Stimulated activated CD8-positive, alpha-beta memory T cell treated with anti-CD3 and anti-CD28 coated beads, Interleukin-7, amount 100 ng/mL, for 1 hour (primary cell): ENCODE measurements at regions not wholly inside any gene's neighbourhood (a gene's known extent, or its start where the extent isn't known, plus 50 kb on each side); places are given as distances from the start of the nearest gene placed in this dataset.
"Not testable (repeated sequence)": the region's sequence is repeated elsewhere in the genome, so short reads cannot be mapped to it uniquely, and the experiment has no call there.

Source experiments
- DNase-seq, 2 donors: peaks; one replicate each; pipeline ENCODE4 v3.0.0-alpha.2; 2020; ENCODE audit warnings: low read depth in 2 of 2

DNA sequence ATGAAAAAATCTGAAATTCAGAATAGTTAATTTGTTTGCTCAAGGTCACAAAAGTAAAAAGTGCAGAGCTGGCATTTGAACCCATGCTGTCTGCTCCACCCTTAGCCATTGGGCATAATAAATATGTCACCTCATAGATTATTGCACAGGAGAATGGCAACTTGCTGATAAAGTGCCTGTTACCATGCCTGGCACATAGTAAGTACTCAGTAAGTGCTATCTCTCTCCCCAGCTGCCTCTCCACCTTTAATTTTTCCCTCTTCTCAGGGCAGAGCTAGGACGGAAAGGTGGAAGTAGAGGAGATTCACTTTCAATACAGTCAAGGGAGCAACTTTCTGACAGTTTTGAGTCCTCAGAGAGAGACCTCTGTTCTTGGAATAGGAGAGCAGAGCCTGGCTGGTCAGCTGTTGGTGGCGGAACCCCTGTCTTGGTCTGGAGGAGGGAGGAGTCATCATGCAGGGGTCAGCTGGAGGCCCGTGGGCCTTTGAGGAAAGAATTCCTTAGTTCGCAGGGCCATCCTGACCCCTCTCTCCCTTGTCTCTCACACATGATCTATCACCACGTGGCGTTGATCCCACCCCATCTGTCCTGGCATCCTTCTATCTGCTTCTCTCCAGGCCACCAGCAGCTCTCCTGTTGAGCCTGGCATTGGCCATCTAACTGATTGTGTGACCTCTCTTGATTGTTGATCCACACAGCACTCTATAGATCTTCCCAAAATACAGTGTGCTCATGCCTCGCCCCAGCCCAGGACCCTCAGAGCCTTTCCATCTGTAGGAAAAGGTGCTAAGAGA lies 149.3 kb downstream of the RPLP1 start:
- no peak for DNase-seq

DNA sequence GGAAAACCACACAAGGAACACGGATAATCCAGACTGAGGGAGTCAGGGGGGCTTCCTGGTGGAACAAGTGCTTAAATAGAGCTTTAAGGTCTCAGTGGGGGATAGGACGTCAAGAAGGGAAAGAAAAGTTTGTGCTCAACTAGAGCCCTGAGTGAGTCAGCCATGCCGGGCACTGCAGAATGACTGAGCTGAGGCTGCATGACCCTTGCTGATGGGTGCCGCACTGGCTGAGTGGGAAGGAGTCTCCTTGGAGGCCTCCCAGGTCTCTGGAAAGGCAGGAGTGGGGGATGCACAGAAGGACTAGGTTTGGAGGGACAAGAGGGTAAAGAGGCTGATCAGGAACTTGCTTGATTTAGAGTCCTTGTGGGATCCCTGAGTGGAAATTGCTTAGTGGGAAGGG lies 150.3 kb downstream of the RPLP1 start:
- DNase-seq, result no peak

DNA sequence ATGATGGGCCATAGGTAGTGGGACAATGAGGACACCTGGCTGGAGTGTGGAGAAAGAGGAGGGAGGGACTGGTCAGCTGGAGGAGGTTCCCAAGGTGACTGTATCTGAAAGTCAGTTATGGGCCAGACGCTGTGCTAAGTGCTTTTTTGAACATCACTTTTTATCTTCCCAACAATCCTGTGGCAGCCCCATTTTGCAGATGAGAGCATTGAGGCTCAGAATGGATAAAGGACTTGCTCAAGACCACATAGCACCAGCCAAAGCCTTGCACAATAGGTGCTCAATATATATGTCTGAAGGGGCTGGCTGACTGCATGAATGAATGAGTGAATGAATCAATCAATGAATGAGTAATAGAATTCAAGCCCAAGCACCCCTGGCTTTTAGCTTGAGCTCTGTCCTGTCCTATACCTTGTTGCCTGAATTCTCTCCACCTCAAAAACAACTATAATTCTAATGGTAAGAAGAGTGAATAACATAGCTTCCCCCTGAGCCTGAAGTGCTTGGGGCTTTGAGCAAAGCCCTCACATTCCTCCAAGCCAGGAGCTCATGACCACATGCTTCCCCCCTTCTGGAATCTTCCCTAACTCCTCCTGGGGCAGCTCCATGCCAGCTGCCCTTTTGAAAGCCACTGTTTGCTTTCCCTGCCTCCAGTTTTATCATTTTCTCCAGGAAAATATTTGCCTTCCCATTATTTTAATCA lies 150.9 kb downstream of the RPLP1 start:
- DNase-seq, result no peak

DNA sequence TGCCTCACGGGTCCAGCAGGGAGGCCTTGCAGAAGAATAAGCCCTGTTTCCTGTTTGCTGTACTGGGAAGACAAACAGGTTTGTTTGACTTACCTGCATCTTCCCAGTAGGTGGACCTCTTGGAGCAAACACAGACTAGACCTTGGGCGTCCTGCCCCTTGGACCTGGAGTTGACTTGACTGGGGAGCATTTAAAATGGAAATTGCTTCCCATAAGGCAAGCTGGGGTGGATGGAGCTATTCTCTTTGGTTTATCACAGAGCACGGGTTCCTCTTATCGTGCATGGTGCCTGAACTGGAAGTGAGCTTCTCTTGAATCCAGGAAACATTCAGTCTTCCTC lies 151.4 kb downstream of the RPLP1 start:
- DNase-seq, result no peak

DNA sequence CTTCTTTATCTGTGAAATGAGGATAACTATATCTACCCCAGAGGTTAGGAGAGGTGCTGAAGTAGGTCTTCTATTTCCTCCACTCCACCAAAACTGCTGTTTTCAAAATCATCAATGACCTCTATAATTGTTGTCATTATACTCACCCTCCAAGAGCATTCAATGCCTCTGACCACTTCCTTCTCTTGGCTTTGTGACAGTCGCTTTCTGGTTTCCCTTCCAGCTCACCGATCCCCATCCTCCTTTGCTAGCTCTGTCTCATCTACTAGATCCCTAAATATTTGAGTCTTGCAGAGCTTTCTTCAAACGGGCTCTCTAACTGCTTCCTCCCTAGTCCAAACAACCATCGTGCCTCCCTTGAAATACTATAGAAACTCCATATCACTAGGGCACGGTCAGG lies 153.5 kb downstream of the RPLP1 start:
- DNase-seq, result no peak

DNA sequence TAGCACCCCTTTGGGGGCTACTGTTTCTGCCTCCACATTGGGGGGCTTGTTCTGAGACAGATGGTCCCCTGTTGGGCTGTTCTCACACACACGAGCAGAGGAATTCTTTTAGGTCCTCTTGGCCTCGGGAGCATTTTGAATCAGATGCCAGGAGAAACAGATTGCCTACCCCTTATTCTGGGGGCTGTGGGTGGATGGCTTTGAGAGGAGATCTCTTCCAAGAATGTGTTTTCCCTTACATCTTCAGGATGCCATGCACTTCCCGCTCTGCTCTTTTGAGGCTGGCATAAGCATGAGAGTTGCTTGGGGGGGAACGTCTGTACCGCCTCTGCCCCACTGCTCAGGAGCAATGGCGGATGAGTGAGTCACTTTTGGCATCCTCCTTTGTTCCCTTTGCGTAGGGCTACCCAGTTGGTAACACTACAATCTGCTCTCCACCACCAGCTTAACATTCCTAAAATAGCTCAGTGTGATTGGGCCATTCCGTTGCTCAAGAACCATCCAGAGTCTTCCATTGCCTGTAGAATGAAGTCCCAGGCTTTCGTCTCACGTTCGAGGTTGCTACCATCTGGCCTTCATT lies 154.4 kb downstream of the RPLP1 start:
- no peak for DNase-seq

DNA sequence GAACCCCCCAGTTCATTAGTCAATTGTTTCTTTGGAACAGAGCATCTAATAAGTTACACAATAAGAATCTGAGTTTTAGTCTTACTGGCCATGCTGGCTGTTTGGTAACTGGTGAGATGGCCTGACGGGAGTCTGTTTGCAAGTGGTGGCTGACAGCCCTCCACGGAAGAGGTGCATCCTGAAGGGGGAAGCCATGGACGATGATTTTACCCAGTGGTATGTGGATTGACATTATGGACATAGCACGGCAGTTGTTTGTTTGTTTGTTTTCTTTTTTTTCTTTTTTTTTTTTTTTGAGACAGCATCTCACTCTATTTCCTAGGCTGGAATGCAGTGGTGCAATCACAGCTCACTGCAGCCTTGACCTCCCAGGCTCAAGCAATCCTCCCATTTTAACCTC lies 156.0 kb downstream of the RPLP1 start:
- no peak for DNase-seq

DNA sequence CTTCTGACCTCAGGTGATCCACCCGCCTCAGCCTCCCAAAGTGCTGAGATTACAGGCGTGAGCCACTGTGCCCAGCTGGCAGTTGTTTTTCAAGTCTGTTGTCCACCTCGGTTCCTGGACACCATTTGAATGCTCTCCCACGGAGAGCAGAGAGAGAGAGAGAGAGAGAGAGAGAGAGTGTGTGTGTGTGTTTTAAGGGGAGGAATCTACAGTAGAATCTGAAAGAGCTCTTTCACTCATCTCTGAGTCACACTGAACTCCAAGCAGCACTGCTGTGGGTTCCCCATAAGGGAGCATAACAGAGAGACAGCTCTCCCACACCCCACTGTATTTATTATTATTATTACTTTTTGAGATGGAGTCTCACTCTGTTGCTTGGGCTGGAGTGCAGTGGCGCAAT lies 156.6 kb downstream of the RPLP1 start:
- no peak for DNase-seq

DNA sequence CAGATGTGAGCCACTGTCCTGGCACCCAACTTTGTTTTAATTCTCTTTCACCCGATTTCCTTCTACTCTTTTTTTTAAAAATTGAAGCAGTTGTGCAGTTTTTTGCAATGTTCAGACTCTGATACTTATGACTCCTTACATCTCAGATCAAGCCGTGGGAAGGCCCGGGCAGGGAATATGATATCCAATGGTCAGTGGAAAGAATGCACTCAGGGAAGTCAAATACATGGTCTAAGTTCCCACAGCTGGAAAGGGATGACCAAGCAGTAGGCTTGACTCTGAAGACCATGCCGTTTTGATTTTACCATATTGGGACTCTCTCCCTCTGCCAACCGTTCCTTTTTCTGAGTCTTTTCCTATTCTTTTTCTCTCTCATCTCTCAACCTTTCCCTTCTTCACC lies 157.2 kb downstream of the RPLP1 start:
- no peak for DNase-seq

DNA sequence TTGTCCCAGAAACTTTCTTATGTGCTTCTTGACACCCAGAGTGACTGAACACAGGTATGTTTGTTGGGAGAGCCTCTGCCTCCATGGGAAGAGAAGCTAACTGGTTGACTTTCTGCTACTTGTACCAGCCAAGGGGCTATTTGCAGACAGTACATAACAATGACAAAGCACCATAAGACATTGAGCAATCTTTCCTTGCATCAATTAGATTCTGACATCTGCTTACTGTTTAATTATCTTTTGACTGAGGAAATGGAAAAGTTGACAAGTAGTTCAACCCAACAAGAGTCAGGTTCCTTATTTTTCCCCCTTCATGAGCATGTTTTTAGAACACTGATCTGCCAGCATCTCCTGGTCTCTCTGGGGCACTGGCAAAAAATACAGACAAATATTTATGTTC lies 157.7 kb downstream of the RPLP1 start:
- no peak for DNase-seq

DNA sequence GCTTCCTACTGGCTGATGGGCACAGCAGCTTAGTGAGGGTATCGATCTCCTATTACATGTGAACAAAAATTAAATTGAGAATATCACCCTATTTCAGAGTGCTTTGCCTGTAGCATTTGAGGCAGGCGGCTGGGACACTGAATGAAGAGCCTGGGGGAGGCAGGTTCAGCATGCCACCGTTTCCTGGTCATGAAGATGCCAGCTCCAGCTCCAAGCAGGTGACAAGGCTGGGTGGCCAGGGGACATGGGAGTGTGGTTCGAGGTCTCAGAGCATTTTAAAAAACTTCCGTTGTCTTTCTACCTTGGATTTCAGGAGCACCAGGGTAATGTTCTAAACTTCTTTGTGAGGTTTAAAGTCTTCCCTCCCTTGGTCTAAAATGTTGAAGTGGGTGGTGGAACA lies 158.2 kb downstream of the RPLP1 start:
- no peak for DNase-seq

DNA sequence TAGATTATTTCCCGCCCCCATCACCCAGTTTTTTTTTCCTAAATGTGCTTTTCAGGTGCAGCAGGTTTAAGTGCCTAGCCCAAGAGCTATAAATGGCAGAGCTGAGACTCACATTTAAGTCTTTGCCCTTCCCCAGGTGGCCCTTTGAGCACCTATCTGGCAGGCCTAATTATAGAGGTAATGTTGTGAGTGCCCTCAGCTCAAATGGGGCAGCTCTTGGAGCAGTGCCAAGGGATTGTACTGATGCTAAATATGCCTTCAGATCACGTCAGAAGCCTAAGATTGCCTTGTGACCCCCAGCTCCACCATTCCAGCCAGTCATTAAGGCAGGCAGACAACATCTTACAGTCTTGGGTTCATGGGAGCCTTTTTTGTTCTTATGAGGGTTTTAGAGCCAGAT lies 159.5 kb downstream of the RPLP1 start:
- DNase-seq, result no peak

DNA sequence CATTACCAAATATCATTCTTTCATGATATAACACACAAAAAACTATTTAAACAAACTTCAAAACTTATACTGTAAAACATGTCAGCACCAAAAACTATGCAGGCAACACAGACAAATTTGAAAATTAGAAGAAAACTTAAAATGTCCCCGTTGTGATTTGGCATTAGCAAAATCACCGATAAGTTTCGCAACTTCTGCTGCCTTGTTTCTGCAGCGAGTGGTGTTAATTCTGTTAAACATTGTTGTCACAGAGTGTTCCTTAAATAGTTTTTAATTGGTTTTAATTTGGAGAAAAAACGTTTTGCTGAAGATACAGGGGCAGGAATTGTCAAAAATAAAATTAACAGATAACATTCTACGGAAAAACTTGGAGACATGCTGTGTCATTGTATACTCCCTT lies 160.6 kb downstream of the RPLP1 start:
- no peak for DNase-seq

DNA sequence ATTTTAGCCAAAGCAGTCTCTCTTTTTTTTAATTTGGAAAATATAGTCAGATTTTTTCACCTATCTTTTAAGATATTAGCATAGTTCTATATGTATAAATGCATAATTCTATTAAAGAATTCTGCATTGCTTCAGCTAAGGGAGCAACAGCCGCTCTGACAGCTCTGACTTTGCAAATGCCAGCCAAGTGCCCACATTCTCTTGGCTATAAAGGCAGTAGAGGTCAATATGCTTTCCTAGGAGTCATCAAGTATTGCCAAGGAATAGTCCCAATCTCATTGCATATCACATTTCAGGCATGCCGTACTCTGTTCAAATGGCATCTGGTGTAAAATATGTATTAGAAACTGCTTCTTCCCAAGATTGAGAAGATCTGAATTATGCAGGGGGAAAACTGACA lies 161.4 kb downstream of the RPLP1 start:
- DNase-seq, result no peak

DNA sequence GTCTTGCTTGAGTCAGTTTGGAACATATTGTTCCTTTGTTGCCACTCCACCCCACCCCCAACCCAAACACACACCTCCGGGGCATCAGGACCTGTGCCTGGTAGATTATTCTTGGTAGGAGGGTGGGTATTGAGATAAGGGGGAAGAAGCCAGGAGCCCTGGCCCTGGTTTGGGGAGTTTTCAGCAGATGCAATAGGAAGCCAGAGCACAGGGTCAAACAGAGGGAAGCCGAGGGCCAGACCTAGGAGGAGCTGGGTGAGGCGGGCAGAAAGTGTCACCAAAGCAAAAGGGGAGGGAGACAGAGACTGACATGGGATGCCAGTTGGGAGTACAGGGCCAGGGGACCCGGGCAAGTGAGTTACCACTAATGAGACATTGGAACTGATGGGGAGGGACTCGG lies 163.1 kb downstream of the RPLP1 start:
- no peak for DNase-seq

DNA sequence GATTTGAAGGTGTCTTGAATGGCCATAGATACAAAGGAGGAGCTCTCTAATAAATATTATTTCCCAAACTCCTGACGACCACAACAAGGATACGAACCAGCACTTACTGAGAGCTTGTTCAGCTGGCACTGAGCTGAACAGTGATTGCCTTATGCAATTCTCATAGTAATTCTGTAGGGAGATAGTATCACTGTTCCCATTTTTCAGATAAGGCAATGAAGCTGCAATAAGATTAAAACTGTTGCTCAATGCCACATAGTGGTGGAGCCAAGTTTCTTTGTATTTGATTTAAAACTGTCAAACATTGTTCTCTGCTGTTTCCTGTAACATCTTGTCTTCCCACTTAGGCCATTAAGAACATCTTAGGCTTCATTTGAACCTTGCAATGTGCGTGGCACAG lies 163.9 kb downstream of the RPLP1 start:
- no peak for DNase-seq

DNA sequence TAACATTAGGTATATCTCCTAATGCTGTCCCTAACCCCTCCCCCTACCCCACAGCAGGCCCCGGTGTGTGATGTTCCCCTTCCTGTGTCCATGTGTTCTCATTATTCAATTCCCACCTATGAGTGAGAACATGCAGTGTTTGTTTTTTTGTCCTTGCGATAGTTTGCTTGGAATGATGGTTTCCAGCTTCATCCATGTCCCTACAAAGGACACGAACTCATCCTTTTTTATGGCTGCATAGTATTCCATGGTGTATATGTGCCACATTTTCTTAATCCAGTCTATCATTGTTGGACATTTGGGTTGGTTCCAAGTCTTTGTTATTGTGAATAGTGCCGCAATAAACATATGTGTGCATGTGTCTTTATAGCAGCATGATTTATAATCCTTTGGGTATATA lies 164.5 kb downstream of the RPLP1 start:
- not testable (repeated sequence) for DNase-seq

DNA sequence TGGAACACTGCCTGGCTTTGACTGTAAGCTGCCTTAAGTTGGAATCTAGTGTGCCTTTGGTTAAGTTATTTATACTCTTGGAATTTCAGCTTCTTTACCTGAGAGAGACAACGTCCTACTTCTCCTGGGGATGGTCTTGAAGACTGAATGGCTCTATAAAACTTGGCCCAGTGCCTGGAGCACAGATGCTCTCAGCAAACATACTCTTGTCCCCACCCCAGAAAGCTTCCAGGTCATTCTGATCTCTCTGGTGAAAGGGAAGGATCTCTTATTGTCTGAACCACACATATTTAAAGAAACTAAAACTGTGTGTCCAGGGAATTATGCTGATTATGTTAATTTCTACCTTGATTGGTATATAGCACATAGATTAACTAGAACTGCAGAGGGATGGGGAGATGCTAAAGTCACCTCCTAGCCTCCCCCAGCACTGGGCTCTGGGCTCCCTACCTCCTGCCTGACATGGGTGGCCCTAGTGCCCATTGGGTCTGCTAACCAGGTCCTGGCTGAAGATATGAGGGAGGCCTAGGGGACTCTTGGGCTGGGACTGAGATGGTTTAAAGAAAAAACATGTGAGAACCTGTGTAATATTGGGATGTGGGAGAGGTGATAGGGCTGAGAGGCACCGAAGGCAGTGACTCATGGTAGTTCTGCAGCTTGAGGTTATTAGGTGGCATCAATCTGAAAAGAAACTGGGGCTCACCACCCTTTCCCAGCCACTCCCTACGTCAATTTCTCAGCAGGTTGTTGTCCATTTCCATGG lies 171.0 kb downstream of the RPLP1 start:
- no peak for DNase-seq

DNA sequence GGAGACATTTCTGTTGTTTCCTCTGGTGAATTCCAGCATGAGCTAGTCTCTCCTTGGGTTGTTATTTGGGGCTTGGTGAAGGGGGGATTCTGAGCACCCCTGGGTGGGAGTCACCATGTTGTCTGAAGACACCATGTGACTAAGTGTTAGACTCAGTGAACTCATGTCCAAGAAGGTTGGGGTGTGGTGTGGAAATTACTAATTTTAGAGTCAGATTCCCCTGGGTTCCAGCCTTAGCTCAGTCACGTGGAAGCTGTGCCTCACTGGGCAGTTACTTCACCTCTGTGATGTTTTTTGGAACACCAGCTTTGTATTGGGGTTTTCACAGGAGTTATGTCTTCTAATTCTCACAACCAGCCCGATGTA lies 171.5 kb downstream of the RPLP1 start:
- no peak for DNase-seq

DNA sequence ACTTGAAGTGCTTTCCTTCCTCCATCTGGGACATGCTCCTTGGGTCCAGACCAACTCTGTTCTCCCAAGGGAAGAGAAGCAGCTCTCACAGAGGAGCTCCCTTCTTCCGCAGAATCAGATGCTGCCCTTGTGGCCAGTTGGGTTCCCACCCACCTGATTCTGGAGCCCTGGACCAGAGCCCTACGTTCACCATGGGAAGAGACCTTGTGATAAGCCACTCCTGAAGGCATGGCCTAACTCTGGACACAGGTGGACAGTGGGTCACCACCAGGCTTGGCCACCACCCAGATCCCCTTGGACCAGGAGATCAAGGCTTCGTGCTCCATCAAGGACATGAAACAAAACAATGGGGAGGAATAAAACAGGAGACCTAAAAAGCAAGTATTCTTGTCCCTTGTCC lies 172.2 kb downstream of the RPLP1 start:
- no peak for DNase-seq

DNA sequence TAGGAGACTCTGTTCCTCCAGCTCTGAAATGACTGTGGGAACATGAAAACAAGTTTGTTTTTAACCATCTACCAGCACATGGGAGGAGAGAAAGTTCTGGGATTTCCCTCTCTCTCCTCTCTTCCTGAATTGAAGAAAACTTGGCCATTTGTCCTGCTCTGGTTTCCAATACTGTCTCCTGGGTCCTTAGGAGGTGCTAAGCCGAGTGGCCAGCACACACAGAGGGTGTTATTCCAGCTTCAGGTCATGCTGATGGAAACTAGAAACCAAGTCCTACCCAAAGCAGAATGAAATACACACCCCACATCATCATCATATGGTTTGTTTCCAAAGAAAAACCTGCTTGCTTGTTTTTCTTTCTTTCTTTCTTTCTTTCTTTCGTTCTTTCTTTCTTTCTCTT lies 172.7 kb downstream of the RPLP1 start:
- no peak for DNase-seq
